ENCODE measurements at regions not wholly inside any gene's neighbourhood (a gene's known extent, or its start where the extent isn't known, plus 50 kb on each side); places are given as distances from the start of the nearest gene placed in this dataset.

DNA sequence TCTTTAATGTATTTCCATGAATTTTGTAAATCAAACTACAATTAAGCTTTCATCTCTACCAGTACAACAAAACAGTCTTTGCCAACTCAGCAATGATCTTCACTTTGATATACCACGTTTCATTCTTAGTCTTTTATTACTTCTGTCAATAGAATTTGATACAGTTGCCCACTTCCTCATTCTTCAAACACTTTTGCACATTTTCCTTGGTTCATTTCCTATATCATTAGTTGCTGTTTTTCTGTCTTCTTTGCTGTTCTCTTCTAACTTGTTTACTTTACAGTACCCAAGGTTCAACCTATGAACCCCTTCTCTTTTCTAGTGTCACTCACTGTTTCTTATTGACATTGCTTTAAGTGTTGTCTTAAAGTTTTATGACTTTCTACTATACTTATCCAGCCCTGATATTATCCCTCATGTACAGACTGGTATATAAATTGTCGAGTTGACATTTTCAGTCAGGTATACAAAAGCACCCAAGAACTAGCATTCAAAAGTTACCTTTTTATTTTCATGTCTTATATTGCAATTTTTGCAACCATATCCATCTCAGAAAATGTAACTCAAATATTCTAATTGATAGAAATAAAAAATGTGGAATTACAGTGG is 903.1 kb downstream of the NSUN3 start:
- DNase-seq (ENCODE audit: low read depth in 1 of 2, low spot score in 1 of 2), result no peak

GRCh38 chr3:94967196-94967595 is 904.3 kb downstream of the NSUN3 start:
- DNase-seq (ENCODE audit: low read depth in 1 of 2, low spot score in 1 of 2), result no peak

GRCh38 chr3:94968519-94968918 is 905.7 kb downstream of the NSUN3 start:
- DNase-seq (ENCODE audit: low read depth in 1 of 2, low spot score in 1 of 2), result no peak

GRCh38 chr3:94972066-94972465 is 909.2 kb downstream of the NSUN3 start:
- DNase-seq (ENCODE audit: low read depth in 1 of 2, low spot score in 1 of 2), result no peak

GRCh38 chr3:94978084-94978483 is 915.2 kb downstream of the NSUN3 start:
- no peak for DNase-seq (ENCODE audit: low read depth in 1 of 2, low spot score in 1 of 2)

GRCh38 chr3:94985778-94986177 is 922.9 kb downstream of the NSUN3 start:
- no peak for DNase-seq (ENCODE audit: low read depth in 1 of 2, low spot score in 1 of 2)

- no peak for DNase-seq (ENCODE audit: low read depth in 1 of 2, low spot score in 1 of 2)
Measured at GRCh38 chr3:94990952-94991705, 928.3 kb downstream of the NSUN3 start.

GRCh38 chr3:94996743-94997142 is 933.9 kb downstream of the NSUN3 start:
- DNase-seq (ENCODE audit: low read depth in 1 of 2, low spot score in 1 of 2), result no peak

GRCh38 chr3:95002438-95003046 is 939.7 kb downstream of the NSUN3 start:
- no peak for DNase-seq (ENCODE audit: low read depth in 1 of 2, low spot score in 1 of 2)

DNA sequence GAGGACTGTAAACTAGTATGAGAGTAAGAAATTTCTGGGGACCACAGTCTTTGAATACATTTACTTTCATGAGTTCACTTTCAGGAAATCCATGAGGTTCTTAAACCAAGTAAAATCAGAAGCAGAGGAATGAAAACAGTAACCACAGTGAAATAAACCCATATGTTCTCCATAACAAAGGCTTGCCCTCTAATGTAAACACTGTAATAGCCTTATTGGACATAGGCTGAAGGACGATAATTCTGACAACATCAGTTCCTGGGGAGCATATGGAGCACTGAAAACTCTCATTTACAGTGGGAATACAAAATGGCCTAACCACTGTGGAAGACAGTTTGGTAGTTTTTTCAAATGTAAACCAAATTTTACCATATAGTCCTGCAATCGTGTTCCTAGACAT is 965.8 kb downstream of the NSUN3 start:
- DNase-seq (ENCODE audit: low read depth in 1 of 2, low spot score in 1 of 2), result no peak

DNA sequence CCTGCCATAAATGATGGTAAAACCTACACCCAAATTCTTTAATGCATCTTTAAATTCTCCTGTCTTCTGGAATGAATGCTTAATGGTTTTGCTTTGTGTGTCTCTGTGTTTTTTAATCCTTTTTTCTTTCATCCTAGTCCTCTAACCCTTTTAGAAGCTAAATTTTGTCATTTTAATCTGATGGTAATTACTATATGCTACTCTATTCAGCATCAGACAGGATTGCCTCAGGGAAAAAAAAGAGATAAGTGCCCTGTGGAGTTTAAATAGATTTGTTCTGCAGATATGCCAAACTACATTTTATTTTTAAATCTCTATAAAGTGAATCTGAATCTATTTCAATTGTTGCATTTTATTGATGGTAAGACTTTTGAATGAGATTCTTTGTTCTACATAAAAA is 966.8 kb downstream of the NSUN3 start:
- DNase-seq (ENCODE audit: low read depth in 1 of 2, low spot score in 1 of 2), result no peak

DNA sequence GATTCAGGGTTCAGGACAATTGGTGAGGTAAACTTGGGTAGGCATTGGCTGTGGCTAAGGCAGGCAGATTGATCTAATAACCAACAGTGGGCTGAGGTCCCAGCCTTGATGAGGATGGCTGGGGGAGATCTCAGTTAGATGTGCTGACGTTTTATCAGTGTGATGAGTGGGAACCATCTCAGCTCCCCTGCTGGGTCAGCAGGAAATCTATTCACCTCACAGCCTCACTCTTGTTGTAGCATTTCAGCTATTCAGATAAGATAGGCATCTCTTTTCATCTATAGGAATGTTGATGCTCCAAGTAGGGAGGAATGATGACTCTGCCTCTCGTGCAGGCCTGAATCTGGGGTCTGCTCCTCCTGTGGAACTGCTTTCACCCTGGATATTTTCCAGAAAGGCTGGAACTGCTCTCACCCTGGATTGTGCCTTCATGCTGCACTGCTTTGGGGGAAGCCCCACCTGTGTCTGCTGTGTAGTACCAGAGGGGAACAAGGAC is 973.7 kb downstream of the NSUN3 start:
- DNase-seq (ENCODE audit: low read depth in 1 of 2, low spot score in 1 of 2), result no peak

DNA sequence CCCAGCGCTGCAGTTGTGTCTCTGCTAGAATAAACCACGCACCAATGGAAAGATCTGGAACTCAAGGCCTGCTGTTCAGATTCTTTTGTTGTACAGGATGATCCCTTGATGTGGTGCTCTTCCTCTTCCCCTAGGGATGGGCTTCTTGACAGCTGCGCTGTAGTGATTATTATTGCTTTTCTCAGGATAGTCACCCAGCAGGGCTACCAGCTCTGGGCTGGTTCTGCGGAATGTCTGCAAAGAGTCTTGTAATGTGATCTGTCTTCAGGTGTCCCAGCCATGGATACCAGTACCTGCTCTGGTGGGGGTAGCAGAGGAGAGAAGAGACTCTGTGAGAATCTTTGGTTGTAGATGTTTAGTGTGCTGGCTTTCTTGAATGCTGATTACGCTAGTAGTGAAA is 974.2 kb downstream of the NSUN3 start:
- DNase-seq (ENCODE audit: low read depth in 1 of 2, low spot score in 1 of 2), result no peak

GRCh38 chr3:95037927-95038326 is 975.1 kb downstream of the NSUN3 start:
- no peak for DNase-seq (ENCODE audit: low read depth in 1 of 2, low spot score in 1 of 2)

DNA sequence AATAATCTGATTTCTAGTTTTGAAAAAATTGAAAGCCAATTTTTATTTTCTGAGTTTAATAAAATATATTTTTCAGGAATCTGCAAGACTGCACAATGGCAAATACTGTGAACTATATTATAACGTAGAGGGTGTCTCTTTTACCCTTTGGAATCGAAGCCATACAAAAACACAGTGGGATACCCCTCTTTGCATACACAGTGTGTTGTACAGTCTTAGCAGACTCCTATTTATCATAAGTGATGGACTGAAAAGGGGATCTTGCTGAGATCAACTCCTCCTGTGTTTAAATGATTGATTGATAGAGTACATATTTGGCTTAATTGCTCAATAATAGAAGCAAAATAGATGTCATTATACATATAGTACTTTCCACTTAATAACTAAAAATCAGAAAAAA is 981.2 kb downstream of the NSUN3 start:
- no peak for DNase-seq (ENCODE audit: low read depth in 1 of 2, low spot score in 1 of 2)

- no peak for DNase-seq (ENCODE audit: low read depth in 1 of 2, low spot score in 1 of 2)
Measured at GRCh38 chr3:95048564-95048963, 985.7 kb downstream of the NSUN3 start.

DNA sequence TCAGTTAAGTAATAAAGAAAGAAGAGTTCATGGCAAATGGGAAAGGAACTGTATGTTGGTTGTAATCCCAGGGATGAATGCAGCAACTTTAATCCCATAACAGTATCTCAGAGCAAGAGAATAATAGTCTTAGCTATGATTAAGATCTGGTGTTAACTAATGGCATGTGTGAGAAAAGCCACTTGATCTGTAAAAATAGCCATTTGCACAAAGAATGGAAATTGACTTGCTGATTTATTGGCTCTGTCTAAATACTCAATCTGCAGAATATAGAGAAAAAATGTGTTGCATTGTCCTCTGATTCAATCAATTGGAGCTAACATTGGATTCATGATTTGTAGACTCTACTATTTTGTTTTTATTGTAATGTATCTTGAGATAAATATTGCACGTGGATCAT is 987.0 kb downstream of the NSUN3 start:
- no peak for DNase-seq (ENCODE audit: low read depth in 1 of 2, low spot score in 1 of 2)

DNA sequence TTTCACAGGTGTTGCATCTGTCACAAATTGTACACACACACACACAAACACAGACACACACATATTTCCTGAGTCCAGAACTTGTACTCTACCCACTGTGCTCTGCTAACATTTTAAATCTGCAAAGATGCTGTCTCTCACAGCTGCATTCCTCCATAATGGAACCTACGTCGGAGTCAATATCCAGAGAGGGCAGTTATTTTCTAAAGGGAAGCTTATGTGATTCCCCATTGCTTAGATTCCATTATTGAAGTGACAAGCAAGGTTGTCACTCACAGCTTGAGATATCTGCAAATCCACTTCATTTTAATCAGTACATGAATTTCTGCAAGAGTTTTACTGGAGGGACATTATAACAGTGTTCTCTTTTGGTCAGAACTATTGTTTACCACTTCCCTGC is 992.4 kb downstream of the NSUN3 start:
- no peak for DNase-seq (ENCODE audit: low read depth in 1 of 2, low spot score in 1 of 2)

DNA sequence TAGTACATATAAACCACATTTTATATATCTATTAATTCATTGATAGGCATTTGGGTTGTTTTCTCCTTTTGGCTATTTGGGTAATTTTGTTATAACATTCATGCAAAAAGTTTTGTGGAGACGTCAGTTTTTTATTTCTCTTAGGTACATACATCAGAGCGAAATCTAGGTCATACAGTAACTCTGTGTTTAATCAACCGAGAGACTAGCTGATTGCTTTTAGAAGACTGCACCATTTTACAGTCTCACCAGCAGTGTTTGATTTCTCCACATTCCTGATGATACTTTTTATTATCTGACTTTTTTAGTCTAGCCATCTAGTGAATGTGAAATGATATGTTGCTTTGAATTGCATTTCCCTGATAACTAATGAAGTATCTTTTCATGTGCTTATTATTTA is 1019.3 kb downstream of the NSUN3 start:
- DNase-seq (ENCODE audit: low read depth in 1 of 2, low spot score in 1 of 2), result no peak

GRCh38 chr3:95084738-95085137 is 1021.9 kb downstream of the NSUN3 start:
- DNase-seq (ENCODE audit: low read depth in 1 of 2, low spot score in 1 of 2), result no peak

DNA sequence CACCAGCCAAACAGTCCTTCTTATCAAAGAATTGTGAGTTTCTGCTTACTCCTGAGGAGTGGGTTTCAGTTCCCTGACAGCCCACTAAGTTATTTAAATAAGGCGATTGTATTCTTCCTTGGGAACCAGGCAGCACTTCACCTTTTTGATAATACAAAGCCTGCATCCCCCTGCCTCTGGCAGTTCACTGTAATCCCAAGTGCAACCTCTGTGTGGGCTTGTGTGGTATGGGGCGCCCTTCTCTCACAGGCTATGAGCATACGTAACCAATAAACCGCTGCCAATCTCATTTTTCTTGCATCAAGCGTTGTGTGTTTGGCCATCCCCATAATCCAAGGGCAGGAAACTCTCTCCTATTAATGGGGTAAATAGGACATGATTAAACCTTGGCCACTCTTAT is 1025.6 kb downstream of the NSUN3 start:
- DNase-seq (ENCODE audit: low read depth in 1 of 2, low spot score in 1 of 2), result no peak

GRCh38 chr3:95097493-95097892 is 1034.6 kb downstream of the NSUN3 start:
- no peak for DNase-seq (ENCODE audit: low read depth in 1 of 2, low spot score in 1 of 2)
